Liver (tissue), 8 donors: ENCODE measurements at regions not wholly inside any gene's neighbourhood (a gene's known extent, or its start where the extent isn't known, plus 50 kb on each side); places are given as distances from the start of the nearest gene placed in this dataset.

Experiments
- DNase-seq: peaks from one replicate; pipeline ENCODE4 v3.0.0-alpha.2; 2017; ENCODE audit warnings: low spot score
- H3K27ac ChIP-seq, 2 donors: one replicate each; pipeline ENCODE4 v1.7.0; 2013; ENCODE audit warnings: inconsistent platforms in 2 of 2, low read length in 2 of 2, control low read depth in 1 of 2, low read depth in 1 of 2, mild to moderate bottlenecking in 1 of 2
- H3K27me3 ChIP-seq, 4 donors: one replicate each; pipeline versions ENCODE4 v1.6.1 to v1.7.0; 2013; ENCODE audit warnings: low read length in 3 of 4, inconsistent platforms in 1 of 4, mild to moderate bottlenecking in 1 of 4, moderate library complexity in 1 of 4; ENCODE audit not compliant: control insufficient read depth in 4 of 4, insufficient read depth in 4 of 4
- H3K36me3 ChIP-seq, 4 donors: one replicate each; pipeline versions ENCODE4 v1.6.1 to v1.7.0; 2013; ENCODE audit warnings: low read length in 3 of 4, mild to moderate bottlenecking in 3 of 4, low read depth in 1 of 4, moderate library complexity in 1 of 4; ENCODE audit not compliant: control insufficient read depth in 4 of 4, insufficient read depth in 3 of 4
- H3K4me1 ChIP-seq, 4 donors: one replicate each; pipeline versions ENCODE4 v1.6.1 to v1.7.0; 2013; ENCODE audit warnings: low read length in 3 of 4, mild to moderate bottlenecking in 3 of 4, moderate library complexity in 1 of 4; ENCODE audit not compliant: control insufficient read depth in 4 of 4, insufficient read depth in 4 of 4
- H3K4me3 ChIP-seq, 3 donors: one replicate each; pipeline versions ENCODE4 v1.6.1 to v1.7.0; 2013; ENCODE audit warnings: low read length in 3 of 3, control low read depth in 1 of 3, low read depth in 1 of 3, mild to moderate bottlenecking in 1 of 3
- H3K9ac ChIP-seq, 2 donors: one replicate each; pipeline ENCODE4 v1.7.0; 2013; ENCODE audit warnings: low read length in 2 of 2, mild to moderate bottlenecking in 2 of 2, moderate library complexity in 2 of 2, control low read depth in 1 of 2, low read depth in 1 of 2
- H3K9me3 ChIP-seq, 4 donors: one replicate each; pipeline versions ENCODE4 v1.6.1 to v1.7.0; 2013; ENCODE audit warnings: low read length in 3 of 4; ENCODE audit not compliant: control insufficient read depth in 4 of 4
- FOXA1 ChIP-seq: IDR thresholded peaks from 2 replicates; pipeline ENCODE4 v1.6.1; 2016; ENCODE audit warnings: antibody characterized with exemption
- GABPA ChIP-seq, 2 donors: IDR thresholded peaks in 1 of 2; conservative IDR thresholded peaks in 1 of 2; 2 replicates each; pipeline ENCODE4 v1.6.1; 2016; ENCODE audit warnings: antibody characterized with exemption in 2 of 2, mild to moderate bottlenecking in 1 of 2, moderate library complexity in 1 of 2
- HNF4G ChIP-seq: IDR thresholded peaks from 2 replicates; pipeline ENCODE4 v1.6.1; 2016; ENCODE audit warnings: antibody characterized with exemption
- JUND ChIP-seq, 2 donors: IDR thresholded peaks; 2 replicates each; pipeline ENCODE4 v1.6.1; 2016; ENCODE audit warnings: antibody characterized with exemption in 2 of 2
- MAX ChIP-seq: IDR thresholded peaks from 2 replicates; pipeline ENCODE4 v1.6.1; 2016; ENCODE audit warnings: antibody characterized with exemption
- NR2F2 ChIP-seq: IDR thresholded peaks from 2 replicates; pipeline ENCODE4 v1.6.1; 2016; ENCODE audit warnings: antibody characterized with exemption
- RAD21 ChIP-seq, 2 donors: IDR thresholded peaks; 2 replicates each; pipeline ENCODE4 v1.6.1; 2016; ENCODE audit warnings: antibody characterized with exemption in 2 of 2, mild to moderate bottlenecking in 2 of 2
- RXRA ChIP-seq, 2 donors: IDR thresholded peaks; 2 replicates each; pipeline ENCODE4 v1.6.1; 2017 to 2018; ENCODE audit warnings: antibody characterized with exemption in 2 of 2, mild to moderate bottlenecking in 1 of 2
- SP1 ChIP-seq: IDR thresholded peaks from 2 replicates; pipeline ENCODE4 v1.6.1; 2018; ENCODE audit warnings: antibody characterized with exemption, mild to moderate bottlenecking
- YY1 ChIP-seq: IDR thresholded peaks from 2 replicates; pipeline ENCODE4 v1.6.1; 2016; ENCODE audit warnings: antibody characterized with exemption, mild to moderate bottlenecking
- WGBS: extraction: QIAGEN DNeasy Blood & Tissue Kit; methylation state at CpG from one replicate; pipeline ENCODE4 v1.1.7; 2013; 5-methylcytosine and 5-hydroxymethylcytosine counted together
- TF ChIP-seq, protein P1 (sequence below): IDR thresholded peaks from 2 replicates; pipeline ENCODE4 v1.6.1; 2016; ENCODE audit warnings: antibody characterized with exemption, mild to moderate bottlenecking
- TF ChIP-seq, protein P2 (sequence below): fragments of 150-350 bp; IDR thresholded peaks from 2 replicates; pipeline ENCODE4 v1.5.1; 2017; ENCODE audit warnings: improper control_type of control experiment, low read depth, low read length; ENCODE audit not compliant: missing input control
- TF ChIP-seq, protein P3 (sequence below): IDR thresholded peaks from 2 replicates; pipeline ENCODE4 v1.6.1; 2016; ENCODE audit warnings: antibody characterized with exemption
- TF ChIP-seq, protein P4 (sequence below): IDR thresholded peaks from 2 replicates; pipeline ENCODE4 v1.6.1; 2016; ENCODE audit warnings: antibody characterized with exemption
- donor health status: healthy.
- donor health status: healthy.
- donor health status: healthy.
- donor health status: healthy.
- donor health status: healthy.

DNA sequence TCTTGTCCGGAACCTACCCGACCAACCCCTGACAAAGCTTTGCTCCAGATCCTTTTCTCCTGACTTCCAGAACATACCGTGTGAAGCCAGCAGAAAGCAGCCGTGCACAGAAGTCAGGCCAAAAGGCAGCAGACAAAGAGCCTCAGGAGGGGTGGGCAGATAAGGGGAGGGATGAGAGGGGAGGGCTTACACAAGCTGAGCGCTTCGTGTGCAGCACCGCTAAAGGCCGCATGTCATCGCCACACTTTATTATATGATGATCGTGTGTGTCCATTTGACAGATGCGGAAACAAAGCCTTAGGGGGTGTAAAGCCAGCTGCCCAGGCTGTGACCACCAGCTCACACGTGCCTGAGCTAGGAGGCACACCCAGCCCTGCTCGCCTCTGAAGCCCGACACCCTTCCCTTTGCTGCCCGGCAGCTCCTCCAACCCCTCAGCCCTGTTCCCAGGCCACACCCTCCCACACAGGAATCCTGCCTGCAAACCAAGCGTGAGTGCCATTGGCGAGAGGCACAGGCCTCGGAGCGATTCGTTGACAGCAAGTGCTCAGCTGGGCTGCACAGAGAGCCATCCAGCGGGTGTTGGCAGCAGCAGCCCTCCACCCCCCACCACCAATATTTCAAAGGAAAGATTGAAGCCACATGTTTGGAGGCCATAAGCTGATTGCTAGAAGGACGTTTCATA lies 170.5 kb upstream of the SMIM23 start:
- peaks cover 0 to 4% (median 0%) of the 10 kb centered on the region in 4 donors for H3K27me3 ChIP-seq
- H3K4me3 ChIP-seq = no peak overlapping the region
- H3K4me1 ChIP-seq = no peaks in the 10 kb centered on the region
- no peak overlapping the region for H3K9ac ChIP-seq
- H3K36me3 ChIP-seq = no peaks in the 10 kb centered on the region
- H3K9me3 ChIP-seq = no peaks in the 10 kb centered on the region
- no peak for DNase-seq
- TF ChIP-seq GABPA (IDR thresholded peaks at IDR 0.05 in 1 of 2, conservative IDR thresholded peaks at IDR 0.05 in 1 of 2) (no peak), JUND (IDR thresholded peaks at IDR 0.05) (no peak), HNF4G (no peak), RXRA (IDR thresholded peaks at IDR 0.05) (no peak), NR2F2 (no peak), FOXA1 (no peak)
- H3K27ac ChIP-seq = no peak overlapping the region
- WGBS = 72% methylated on average over 22 of the region's 22 CpGs

- H3K36me3 ChIP-seq = no peaks in the 10 kb centered on the region
- DNase-seq = no peak
- no peaks in the 10 kb centered on the region for H3K9me3 ChIP-seq
- no peak overlapping the region for H3K27ac ChIP-seq
- peaks cover 0 to 4% (median 0%) of the 10 kb centered on the region in 4 donors for H3K27me3 ChIP-seq
- TF ChIP-seq RAD21 (IDR thresholded peaks at IDR 0.05) = no peak
- no peak for TF ChIP-seq SP1
- TF ChIP-seq HNF4G = no peak
- no peak for TF ChIP-seq MAX
- TF ChIP-seq RXRA (IDR thresholded peaks at IDR 0.05) = no peak
- TF ChIP-seq, protein P1, sequence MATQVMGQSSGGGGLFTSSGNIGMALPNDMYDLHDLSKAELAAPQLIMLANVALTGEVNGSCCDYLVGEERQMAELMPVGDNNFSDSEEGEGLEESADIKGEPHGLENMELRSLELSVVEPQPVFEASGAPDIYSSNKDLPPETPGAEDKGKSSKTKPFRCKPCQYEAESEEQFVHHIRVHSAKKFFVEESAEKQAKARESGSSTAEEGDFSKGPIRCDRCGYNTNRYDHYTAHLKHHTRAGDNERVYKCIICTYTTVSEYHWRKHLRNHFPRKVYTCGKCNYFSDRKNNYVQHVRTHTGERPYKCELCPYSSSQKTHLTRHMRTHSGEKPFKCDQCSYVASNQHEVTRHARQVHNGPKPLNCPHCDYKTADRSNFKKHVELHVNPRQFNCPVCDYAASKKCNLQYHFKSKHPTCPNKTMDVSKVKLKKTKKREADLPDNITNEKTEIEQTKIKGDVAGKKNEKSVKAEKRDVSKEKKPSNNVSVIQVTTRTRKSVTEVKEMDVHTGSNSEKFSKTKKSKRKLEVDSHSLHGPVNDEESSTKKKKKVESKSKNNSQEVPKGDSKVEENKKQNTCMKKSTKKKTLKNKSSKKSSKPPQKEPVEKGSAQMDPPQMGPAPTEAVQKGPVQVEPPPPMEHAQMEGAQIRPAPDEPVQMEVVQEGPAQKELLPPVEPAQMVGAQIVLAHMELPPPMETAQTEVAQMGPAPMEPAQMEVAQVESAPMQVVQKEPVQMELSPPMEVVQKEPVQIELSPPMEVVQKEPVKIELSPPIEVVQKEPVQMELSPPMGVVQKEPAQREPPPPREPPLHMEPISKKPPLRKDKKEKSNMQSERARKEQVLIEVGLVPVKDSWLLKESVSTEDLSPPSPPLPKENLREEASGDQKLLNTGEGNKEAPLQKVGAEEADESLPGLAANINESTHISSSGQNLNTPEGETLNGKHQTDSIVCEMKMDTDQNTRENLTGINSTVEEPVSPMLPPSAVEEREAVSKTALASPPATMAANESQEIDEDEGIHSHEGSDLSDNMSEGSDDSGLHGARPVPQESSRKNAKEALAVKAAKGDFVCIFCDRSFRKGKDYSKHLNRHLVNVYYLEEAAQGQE = no peak
- TF ChIP-seq, protein P2, sequence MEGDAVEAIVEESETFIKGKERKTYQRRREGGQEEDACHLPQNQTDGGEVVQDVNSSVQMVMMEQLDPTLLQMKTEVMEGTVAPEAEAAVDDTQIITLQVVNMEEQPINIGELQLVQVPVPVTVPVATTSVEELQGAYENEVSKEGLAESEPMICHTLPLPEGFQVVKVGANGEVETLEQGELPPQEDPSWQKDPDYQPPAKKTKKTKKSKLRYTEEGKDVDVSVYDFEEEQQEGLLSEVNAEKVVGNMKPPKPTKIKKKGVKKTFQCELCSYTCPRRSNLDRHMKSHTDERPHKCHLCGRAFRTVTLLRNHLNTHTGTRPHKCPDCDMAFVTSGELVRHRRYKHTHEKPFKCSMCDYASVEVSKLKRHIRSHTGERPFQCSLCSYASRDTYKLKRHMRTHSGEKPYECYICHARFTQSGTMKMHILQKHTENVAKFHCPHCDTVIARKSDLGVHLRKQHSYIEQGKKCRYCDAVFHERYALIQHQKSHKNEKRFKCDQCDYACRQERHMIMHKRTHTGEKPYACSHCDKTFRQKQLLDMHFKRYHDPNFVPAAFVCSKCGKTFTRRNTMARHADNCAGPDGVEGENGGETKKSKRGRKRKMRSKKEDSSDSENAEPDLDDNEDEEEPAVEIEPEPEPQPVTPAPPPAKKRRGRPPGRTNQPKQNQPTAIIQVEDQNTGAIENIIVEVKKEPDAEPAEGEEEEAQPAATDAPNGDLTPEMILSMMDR = no peak
- TF ChIP-seq, protein P3, sequence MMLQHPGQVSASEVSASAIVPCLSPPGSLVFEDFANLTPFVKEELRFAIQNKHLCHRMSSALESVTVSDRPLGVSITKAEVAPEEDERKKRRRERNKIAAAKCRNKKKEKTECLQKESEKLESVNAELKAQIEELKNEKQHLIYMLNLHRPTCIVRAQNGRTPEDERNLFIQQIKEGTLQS = no peak
- no peak for TF ChIP-seq YY1
- TF ChIP-seq, protein P4, sequence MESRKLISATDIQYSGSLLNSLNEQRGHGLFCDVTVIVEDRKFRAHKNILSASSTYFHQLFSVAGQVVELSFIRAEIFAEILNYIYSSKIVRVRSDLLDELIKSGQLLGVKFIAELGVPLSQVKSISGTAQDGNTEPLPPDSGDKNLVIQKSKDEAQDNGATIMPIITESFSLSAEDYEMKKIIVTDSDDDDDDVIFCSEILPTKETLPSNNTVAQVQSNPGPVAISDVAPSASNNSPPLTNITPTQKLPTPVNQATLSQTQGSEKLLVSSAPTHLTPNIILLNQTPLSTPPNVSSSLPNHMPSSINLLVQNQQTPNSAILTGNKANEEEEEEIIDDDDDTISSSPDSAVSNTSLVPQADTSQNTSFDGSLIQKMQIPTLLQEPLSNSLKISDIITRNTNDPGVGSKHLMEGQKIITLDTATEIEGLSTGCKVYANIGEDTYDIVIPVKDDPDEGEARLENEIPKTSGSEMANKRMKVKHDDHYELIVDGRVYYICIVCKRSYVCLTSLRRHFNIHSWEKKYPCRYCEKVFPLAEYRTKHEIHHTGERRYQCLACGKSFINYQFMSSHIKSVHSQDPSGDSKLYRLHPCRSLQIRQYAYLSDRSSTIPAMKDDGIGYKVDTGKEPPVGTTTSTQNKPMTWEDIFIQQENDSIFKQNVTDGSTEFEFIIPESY = no peak
- H3K4me1 ChIP-seq = no peaks in the 10 kb centered on the region
- H3K4me3 ChIP-seq = no peak overlapping the region
- WGBS = 47% methylated on average over 22 of the region's 22 CpGs
- no peak overlapping the region for H3K9ac ChIP-seq
These were observed 169.6 kb upstream of the SMIM23 start for GRCh38 chr5:171615705-171616640.
